RWPE1 (cell line): ENCODE measurements at regions not wholly inside any gene's neighbourhood (a gene's known extent, or its start where the extent isn't known, plus 50 kb on each side); places are given as distances from the start of the nearest gene placed in this dataset.

Experiments used
- CTCF ChIA-PET: fragments of 350-600 bp; sonication (Branson Sonifier 250); formaldehyde crosslinking; extraction: SDS; loops from one replicate; lab custom pipeline; 2021; lab: Yijun Ruan, JAX
- POLR2A ChIA-PET: fragments of 400-600 bp; formaldehyde crosslinking; extraction: SDS; loops from one replicate; lab custom pipeline; 2020; ENCODE audit warnings: antibody characterized with exemption; ENCODE audit not compliant: low non-redundant PET; lab: Yijun Ruan, JAX
- DNase-seq: peaks from one replicate; pipeline ENCODE4 v3.0.0; 2012; ENCODE audit warnings: low spot score
- H3K27ac ChIP-seq: fragments of 450-650 bp; 2 replicates; pipeline ENCODE4 v1.5.1; 2017
- TF ChIP-seq, protein P1 (sequence below): fragments of 450-650 bp; conservative IDR thresholded peaks from 2 replicates; pipeline ENCODE4 v1.5.1; 2017; ENCODE audit warnings: low read depth, mild to moderate bottlenecking

GRCh38 chr18:28705482-28705881, 528.6 kb upstream of the CDH2 start:
- no peak overlapping the region for H3K27ac ChIP-seq
- DNase-seq = no peak
- ChIA-PET CTCF (interaction anchor here (0.7 kb wide), 1 partner anchor 246 kb away, joined by 4 read pairs; no protein-coding TSS in a partner anchor), POLR2A (no interaction called here)
- TF ChIP-seq, protein P1, sequence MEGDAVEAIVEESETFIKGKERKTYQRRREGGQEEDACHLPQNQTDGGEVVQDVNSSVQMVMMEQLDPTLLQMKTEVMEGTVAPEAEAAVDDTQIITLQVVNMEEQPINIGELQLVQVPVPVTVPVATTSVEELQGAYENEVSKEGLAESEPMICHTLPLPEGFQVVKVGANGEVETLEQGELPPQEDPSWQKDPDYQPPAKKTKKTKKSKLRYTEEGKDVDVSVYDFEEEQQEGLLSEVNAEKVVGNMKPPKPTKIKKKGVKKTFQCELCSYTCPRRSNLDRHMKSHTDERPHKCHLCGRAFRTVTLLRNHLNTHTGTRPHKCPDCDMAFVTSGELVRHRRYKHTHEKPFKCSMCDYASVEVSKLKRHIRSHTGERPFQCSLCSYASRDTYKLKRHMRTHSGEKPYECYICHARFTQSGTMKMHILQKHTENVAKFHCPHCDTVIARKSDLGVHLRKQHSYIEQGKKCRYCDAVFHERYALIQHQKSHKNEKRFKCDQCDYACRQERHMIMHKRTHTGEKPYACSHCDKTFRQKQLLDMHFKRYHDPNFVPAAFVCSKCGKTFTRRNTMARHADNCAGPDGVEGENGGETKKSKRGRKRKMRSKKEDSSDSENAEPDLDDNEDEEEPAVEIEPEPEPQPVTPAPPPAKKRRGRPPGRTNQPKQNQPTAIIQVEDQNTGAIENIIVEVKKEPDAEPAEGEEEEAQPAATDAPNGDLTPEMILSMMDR = no peak

DNA sequence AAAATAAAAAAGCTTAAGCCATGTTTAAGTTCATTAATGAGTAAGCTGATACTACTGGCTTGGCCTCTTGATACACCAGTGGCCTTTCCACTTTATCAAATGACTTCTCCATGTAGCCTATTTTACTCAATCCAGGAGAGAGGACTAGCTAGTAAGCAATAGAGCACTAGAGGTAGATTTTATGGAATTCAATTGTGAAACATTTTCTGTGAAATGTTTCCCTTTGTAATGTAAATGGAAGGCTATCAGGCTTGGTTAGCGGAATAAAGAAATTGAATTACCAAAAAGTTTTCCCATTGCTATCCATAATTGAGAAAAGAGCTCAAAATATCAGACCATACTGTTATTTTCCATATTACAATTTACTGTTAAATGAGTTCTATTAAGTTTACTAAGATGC, 515.4 kb upstream of the CDH2 start:
- DNase-seq = no peak
- ChIA-PET CTCF (no interaction called here), POLR2A (no interaction called here)
- TF ChIP-seq, protein P1 = no peak
- no peak overlapping the region for H3K27ac ChIP-seq

DNA sequence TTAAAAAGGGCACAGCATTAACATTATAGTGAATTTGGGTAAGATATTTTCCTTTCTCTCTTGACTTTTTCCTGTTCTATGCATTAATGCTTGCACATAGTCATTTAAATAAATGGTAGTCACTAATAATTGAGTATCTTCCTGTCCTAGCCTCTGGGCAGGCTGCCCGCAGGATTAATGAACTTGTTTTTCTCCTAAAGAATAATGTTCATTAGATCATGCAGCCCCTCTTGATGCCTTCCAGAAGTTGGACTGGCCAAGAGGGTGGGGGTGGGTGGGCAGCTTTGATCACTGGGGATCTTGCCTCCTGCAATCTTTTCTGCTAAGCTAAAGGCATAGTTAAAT, 514.5 kb upstream of the CDH2 start:
- DNase-seq = no peak
- H3K27ac ChIP-seq = no peak overlapping the region
- POLR2A ChIA-PET = no interaction called here
- TF ChIP-seq, protein P1 = no peak
- CTCF ChIA-PET = no interaction called here

DNA sequence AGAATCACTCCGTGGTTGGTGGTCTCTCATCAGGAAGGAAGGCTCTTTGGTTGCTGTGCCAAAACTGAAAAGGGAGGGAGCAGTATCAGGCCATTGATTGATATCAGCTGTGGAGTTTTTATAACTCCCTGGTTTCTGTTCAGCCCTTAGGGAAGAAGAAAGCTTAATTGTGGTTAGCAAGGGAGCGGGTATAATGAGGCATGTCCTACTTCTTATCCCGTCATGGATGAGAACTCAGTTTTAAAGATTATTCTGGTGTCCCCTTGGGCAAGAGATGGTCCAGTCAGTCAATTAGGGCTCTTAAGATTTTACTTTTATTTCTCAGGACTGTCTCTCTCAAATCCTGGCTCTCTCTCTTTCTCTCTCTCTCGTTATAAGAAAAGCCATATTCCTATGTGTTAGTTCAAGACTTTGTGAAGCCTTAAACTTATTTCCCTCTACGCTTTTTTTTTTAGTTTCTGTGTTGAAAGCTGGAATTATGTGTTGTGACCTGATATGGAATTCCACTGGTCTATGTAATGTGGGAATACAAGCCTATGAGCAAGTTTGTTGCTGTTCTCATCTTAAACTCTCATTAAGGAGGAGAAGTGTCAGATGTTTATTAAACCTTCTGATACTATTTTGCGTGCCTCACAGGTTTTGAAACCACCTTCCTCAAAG, 514.0 kb upstream of the CDH2 start:
- CTCF ChIA-PET = no interaction called here
- no peak for DNase-seq
- TF ChIP-seq, protein P1 = no peak
- POLR2A ChIA-PET = no interaction called here
- H3K27ac ChIP-seq = no peak overlapping the region

DNA sequence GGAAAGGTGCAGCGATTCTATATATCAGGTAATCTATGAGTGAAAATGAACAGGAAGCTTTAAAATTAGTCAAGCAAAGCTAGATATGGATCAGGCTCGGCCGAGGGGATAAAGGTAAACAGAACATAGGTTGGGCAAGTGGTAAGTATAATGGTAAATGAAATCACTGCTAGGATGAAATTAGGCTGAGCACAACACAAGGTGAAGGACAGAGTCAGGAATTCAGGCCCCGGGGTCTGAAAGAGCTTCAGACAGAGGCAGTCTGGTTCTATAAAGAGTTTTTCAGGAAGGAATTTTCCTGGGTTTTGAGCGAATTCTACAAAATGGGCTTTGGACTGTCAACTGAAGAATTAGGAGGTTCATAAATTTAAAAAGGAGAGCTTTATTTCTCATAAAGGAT, 513.2 kb upstream of the CDH2 start:
- DNase-seq = no peak
- ChIA-PET CTCF (no interaction called here), POLR2A (no interaction called here)
- no peak overlapping the region for H3K27ac ChIP-seq
- TF ChIP-seq, protein P1 = no peak

GRCh38 chr18:28689588-28689987, 512.7 kb upstream of the CDH2 start:
- ChIA-PET CTCF (no interaction called here), POLR2A (no interaction called here)
- DNase-seq = no peak

More at GRCh38 chr18:28689588-28689987, 512.7 kb upstream of the CDH2 start:
- H3K27ac ChIP-seq = no peak overlapping the region
- TF ChIP-seq, protein P1 = no peak
